ENCODE measurements at regions not wholly inside any gene's neighbourhood (a gene's known extent, or its start where the extent isn't known, plus 50 kb on each side); places are given as distances from the start of the nearest gene placed in this dataset.

DNA sequence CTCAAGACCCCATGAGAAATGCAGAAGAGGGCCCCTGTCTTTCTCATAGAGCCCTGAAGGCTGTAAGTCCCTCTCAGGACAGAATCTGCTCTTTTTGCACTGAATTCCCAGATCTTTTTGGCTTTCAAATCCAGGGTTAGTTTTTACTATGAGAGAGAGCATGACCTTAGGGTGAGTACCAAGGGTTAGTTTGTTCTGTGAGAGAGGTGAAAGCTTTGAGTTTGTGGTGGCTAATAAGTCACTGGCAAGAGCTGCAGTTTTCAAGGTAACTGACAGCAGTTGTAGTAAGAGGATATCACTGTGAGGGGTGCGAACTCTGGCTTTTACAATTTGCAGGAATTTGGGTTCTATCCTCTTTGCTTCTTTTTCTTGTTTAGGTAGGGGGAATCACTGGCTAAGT, 248.4 kb upstream of the KCNH7 start:
- TF ChIP-seq, protein P1, sequence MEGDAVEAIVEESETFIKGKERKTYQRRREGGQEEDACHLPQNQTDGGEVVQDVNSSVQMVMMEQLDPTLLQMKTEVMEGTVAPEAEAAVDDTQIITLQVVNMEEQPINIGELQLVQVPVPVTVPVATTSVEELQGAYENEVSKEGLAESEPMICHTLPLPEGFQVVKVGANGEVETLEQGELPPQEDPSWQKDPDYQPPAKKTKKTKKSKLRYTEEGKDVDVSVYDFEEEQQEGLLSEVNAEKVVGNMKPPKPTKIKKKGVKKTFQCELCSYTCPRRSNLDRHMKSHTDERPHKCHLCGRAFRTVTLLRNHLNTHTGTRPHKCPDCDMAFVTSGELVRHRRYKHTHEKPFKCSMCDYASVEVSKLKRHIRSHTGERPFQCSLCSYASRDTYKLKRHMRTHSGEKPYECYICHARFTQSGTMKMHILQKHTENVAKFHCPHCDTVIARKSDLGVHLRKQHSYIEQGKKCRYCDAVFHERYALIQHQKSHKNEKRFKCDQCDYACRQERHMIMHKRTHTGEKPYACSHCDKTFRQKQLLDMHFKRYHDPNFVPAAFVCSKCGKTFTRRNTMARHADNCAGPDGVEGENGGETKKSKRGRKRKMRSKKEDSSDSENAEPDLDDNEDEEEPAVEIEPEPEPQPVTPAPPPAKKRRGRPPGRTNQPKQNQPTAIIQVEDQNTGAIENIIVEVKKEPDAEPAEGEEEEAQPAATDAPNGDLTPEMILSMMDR (IDR thresholded peaks at IDR 0.05 in 4 of 5, conservative IDR thresholded peaks at IDR 0.05 in 1 of 5): no peak
- TF ChIP-seq POLR2A (IDR thresholded peaks at IDR 0.05): no peak
